GM19099 (cell line): ENCODE measurements at regions not wholly inside any gene's neighbourhood (a gene's known extent, or its start where the extent isn't known, plus 50 kb on each side); places are given as distances from the start of the nearest gene placed in this dataset.

Experiments
- POLR2A ChIP-seq: IDR thresholded peaks from 3 replicates; pipeline ENCODE4 v1.6.1; 2011; ENCODE audit warnings: low read depth; ENCODE audit not compliant: insufficient read length; ENCODE audit errors: extremely low read depth

GRCh38 chr10:123462756-123463155, 203.4 kb upstream of the GPR26 start:
- TF ChIP-seq POLR2A = no peak

GRCh38 chr10:123463181-123463580, 203.0 kb upstream of the GPR26 start:
- no peak for TF ChIP-seq POLR2A

GRCh38 chr10:123463698-123464097, 202.5 kb upstream of the GPR26 start:
- no peak for TF ChIP-seq POLR2A

DNA sequence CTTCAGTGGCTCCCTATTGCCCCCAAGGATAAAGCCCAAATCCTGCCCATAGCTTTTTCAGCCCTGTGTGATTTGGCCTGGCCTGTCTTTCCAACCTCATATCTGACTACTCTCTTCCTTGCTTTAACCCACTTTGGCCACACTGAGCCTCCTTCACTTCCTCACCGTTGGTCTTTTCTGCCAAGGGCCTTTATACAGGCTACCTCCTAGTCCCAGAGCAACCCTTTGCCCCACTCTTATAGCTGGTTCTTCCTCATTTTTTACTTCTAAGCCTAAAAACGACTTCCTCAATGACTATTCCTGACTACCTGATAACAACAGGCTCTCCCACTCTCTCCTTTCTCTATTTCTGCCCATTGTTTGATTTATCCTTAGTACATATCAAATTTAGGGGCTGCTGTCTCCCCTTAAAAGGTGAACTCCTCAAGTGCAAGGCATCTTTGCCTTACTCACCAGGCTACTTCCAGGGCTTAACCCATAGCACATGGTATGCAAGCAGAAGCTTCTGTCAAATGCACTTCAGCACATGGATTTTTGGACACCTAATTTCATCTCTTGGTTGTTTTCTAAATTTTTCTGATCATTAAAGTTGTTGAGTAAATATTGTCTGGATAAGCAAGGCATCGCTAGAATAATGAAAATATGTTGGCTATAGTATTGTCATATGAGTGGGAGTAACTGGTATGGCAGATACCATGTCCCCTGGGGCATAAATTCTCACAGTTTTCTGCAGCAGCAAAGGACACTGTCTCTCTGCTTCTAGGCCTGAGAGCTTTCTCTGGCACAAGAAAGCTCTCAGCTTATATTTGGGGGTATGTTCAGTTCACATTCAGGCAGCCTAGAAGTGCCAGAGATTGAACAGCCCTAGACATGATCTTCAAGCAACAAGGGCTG, 201.5 kb upstream of the GPR26 start:
- no peak for TF ChIP-seq POLR2A

DNA sequence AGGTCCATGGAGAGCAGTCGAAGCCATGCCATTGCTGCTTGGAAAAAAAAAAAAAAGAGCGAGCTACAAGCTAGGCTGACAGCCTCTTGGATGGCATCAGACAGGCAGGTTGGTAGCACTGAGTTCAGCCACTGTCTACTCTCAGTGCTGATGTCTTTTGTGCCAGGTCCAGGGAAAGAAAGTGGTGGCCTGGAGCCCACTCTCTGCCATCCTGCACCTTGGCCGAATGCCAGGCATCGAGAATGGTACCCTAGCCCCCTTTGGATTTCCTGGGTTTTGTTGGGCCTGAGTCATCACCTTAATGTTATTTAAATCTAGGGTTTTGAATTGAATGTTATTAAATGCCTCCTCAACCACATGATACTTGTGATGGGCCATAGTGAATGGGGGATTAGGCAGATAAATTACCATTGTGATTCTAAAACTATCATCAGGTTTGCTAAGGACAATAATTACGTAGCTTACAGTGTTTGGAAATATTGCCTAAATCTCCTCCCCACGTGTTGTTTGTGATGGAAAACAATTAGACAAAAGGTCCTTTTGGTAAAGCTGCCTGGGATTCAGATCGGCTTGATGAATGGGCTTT, 195.7 kb upstream of the GPR26 start:
- no peak for TF ChIP-seq POLR2A

DNA sequence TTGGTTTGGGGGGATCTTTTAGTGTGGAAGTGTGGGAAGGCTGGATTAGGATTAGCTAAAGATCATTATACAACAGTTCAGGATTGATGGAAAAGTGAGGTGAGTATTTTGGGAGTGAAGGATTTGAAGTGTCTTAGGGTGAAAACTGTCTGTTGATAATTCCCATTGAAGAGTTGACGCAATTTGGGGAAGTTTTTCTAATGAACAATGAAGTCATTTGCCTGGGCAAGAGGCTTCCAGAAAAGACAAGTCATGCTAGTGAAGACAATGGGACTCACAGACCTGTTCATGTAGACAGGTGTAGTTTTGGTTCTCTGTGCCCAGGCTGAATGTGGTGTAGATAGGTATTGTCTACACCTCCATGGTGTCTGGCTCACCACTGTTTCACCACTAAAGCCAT, 194.3 kb upstream of the GPR26 start:
- TF ChIP-seq POLR2A = no peak

- TF ChIP-seq POLR2A = no peak
Observed at GRCh38 chr10:123472606-123473005, 193.5 kb upstream of the GPR26 start.

DNA sequence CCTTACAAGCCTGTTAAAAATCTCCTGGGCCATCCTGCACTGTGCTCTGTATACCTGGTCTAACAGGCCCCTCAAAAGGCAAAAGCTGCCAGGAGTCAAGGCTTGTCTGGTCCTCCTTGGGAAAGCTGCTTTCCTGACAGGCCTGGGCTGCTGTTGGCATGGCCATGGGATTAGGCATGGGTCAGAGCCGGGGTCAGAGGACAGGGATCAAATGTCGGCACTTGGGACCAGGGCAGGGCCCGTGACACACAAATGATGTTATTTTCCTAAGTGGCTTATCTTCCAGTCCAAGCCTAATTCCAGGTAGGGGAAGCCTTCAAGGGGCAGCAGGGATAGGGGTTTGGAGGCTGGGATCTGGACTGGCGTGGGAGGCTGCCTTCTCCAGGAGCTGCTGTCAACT, 191.5 kb upstream of the GPR26 start:
- no peak for TF ChIP-seq POLR2A

- TF ChIP-seq POLR2A = no peak
Observed at GRCh38 chr10:123475466-123475865, 190.7 kb upstream of the GPR26 start.

DNA sequence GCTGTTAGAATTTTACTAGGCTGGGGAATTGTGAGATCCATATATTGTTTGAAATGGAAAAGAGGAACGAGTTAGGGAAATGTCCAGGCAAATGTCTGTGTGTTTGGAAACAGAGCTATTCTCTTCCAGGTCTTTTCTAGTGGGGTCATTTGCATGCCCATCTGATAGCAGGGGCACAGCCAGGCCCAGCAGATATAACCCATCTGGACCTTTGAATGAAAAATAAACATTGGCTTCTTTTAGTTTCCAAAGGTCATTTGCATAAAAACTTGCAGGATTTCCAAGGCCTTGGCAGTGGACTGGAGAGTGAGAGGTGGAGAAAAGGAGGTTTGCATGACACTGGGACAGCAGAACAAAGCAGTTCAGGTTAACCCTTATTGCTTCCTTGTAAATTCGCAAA, 188.0 kb upstream of the GPR26 start:
- TF ChIP-seq POLR2A = no peak

DNA sequence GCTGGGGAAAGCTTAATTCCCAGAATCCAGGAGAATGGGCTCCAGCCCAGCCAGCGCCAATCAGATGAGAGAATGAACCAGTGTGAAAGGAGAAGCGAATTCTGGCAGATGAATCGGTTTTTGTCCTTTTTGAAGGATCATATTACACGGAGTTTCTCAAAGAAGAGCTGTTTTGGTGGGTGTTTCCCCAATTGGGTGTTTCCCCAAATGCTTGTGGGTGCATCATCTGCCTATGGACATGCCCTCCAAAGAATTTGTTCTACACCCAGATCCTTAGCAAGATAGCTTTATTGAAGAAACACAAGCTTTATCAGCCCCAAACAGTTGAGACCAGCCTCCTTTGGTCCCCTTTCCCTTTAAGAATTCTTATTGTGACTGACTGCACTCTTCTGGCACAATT, 186.5 kb upstream of the GPR26 start:
- no peak for TF ChIP-seq POLR2A

DNA sequence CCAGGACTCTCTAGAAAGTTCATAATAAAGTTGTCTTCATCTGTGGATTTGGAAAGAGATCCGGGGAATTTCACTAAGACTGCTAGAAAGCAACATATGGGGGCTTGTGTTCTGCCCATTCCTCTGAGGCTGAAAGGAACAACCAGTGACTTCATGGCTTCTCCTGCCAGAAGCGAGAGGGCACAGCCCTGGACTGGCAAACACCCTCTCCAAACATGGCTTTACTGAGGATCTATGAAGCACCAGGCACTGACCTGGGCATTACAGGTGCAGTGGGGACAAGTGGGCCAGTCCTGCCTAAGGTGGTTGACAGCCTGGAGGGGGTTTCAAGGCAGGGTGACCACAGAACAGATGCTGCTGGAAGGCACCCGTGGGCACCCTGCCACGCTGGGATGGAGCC, 185.8 kb upstream of the GPR26 start:
- TF ChIP-seq POLR2A = no peak

DNA sequence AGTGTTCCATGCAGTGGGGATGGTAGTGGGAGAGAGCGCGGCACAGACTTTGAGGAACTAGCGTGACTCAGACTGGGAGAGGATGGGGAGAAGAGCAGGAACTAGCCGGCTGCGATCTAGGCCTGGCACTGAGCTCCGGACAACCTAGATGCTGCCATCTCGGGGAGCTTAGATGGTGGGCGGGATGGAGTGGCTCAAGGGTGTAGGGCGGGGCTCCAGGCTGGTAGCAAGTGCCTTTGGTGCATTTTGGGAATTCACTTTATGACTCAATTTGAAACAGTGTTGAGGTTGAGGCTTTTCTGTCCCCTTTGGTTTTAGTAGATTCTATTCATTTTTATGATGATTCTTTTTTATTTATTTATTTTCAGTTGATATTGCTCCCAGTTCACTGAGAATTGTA, 185.3 kb upstream of the GPR26 start:
- no peak for TF ChIP-seq POLR2A

DNA sequence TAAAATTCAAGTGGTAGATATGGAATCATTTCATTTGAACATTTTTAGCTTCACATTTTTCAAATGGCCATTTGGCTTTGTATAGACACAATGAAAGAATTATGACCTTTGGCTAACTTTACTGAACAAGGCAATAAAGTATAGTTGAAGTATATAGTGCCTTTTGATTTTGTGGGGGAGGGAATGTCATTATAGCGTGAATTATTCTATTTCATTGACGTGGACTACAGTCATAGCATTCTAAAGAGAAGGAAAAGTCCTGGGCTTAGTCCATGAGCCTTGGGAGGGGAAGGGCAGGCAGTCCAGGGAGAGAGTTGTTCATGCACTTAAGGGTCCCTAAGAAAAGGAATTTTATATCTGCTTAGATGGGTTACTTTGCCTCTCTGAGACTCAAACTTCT, 181.4 kb upstream of the GPR26 start:
- TF ChIP-seq POLR2A = no peak

- TF ChIP-seq POLR2A = no peak
Observed at GRCh38 chr10:123485341-123485960, 180.7 kb upstream of the GPR26 start.

DNA sequence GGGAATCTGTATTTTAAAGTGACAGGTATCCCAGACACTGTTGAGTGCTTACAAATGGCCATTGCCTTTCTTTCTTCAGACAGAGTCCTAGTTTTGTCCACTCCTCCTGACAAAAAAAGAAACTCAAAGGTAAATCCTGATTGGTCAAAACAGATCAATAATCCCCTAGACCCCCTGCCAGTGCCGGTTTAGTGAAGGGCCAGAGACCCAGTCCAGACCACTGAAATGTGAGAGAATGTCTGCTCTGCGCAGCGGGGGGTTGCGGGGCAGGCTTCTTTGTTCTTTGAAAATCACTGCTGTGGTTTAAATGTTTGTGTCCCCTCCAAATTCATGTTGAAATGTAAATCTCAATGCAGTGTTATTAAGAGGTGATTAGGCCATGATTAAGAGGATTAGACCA, 177.7 kb upstream of the GPR26 start:
- no peak for TF ChIP-seq POLR2A
